CD4-positive, alpha-beta memory T cell (primary cell): ENCODE measurements at regions not wholly inside any gene's neighbourhood (a gene's known extent, or its start where the extent isn't known, plus 50 kb on each side); places are given as distances from the start of the nearest gene placed in this dataset.

Source experiments
- CTCF ChIA-PET: fragments of 350-600 bp; sonication (Branson Sonifier 250); formaldehyde crosslinking; loops from one replicate; lab custom pipeline; 2021; ENCODE audit warnings: inconsistent platforms; ENCODE audit not compliant: partially characterized antibody; lab: Charles Lee
- POLR2A ChIA-PET: fragments of 350-600 bp; sonication (Branson Sonifier 250); formaldehyde crosslinking; loops from one replicate; lab custom pipeline; 2021; ENCODE audit not compliant: partially characterized antibody; lab: Charles Lee
- DNase-seq, 5 donors: peaks; one replicate each; pipeline versions ENCODE4 v3.0.0 to v3.0.0-alpha.2; 2020 to 2022; ENCODE audit warnings: mixed read lengths in 1 of 5
- H3K27ac ChIP-seq: one replicate; pipeline ENCODE4 v1.7.0; 2013; ENCODE audit warnings: low read depth, low read length
- H3K27me3 ChIP-seq: 2 replicates; pipeline ENCODE4 v1.7.0; 2013; ENCODE audit warnings: mild to moderate bottlenecking, low read length, moderate library complexity; ENCODE audit not compliant: insufficient read depth
- H3K36me3 ChIP-seq: 2 replicates; pipeline ENCODE4 v1.7.0; 2013; ENCODE audit warnings: mild to moderate bottlenecking, low read length, moderate library complexity; ENCODE audit not compliant: insufficient read depth
- H3K4me1 ChIP-seq: 2 replicates; pipeline ENCODE4 v1.7.0; 2013; ENCODE audit warnings: mild to moderate bottlenecking, low read length, moderate library complexity; ENCODE audit not compliant: insufficient read depth
- H3K4me3 ChIP-seq, 2 donors: one replicate each; pipeline ENCODE4 v1.7.0; 2013; ENCODE audit warnings: low read length in 2 of 2, mild to moderate bottlenecking in 1 of 2
- H3K9me3 ChIP-seq, 2 donors: one replicate each; pipeline ENCODE4 v1.7.0; 2013; ENCODE audit warnings: low read length in 2 of 2, control low read depth in 1 of 2; ENCODE audit not compliant: control insufficient read depth in 1 of 2
- H3K27ac Mint-ChIP-seq, 7 donors: one replicate each; pipeline ENCODE4 v1.8.0; 2020 to 2021; ENCODE audit warnings: mixed read lengths in 7 of 7, mild to moderate bottlenecking in 6 of 7, inconsistent platforms in 3 of 7, moderate library complexity in 3 of 7
- H3K27me3 Mint-ChIP-seq, 2 donors: one replicate each; pipeline ENCODE4 v1.8.0; 2020 to 2021; ENCODE audit warnings: mixed read lengths in 2 of 2
- H3K36me3 Mint-ChIP-seq, 2 donors: one replicate each; pipeline ENCODE4 v1.8.0; 2020 to 2021; ENCODE audit warnings: mixed read lengths in 2 of 2, inconsistent platforms in 1 of 2, mild to moderate bottlenecking in 1 of 2
- H3K4me1 Mint-ChIP-seq, 4 donors: one replicate each; pipeline ENCODE4 v1.8.0; 2020 to 2021; ENCODE audit warnings: mixed read lengths in 4 of 4, mild to moderate bottlenecking in 1 of 4
- H3K4me3 Mint-ChIP-seq, 8 donors: one replicate each; pipeline ENCODE4 v1.8.0; 2020 to 2021; ENCODE audit warnings: mixed read lengths in 8 of 8, mild to moderate bottlenecking in 7 of 8, moderate library complexity in 6 of 8, inconsistent platforms in 3 of 8
- H3K9me3 Mint-ChIP-seq, 8 donors: one replicate each; pipeline ENCODE4 v1.8.0; 2020 to 2021; ENCODE audit warnings: mixed read lengths in 8 of 8, mild to moderate bottlenecking in 5 of 8, inconsistent platforms in 3 of 8, moderate library complexity in 1 of 8
- intact Hi-C: fragments of 100-400 bp; cut with micrococcal nuclease; formaldehyde crosslinking; loops from one replicate; pipeline ENCODE4 v1.15.1; 2023

DNA sequence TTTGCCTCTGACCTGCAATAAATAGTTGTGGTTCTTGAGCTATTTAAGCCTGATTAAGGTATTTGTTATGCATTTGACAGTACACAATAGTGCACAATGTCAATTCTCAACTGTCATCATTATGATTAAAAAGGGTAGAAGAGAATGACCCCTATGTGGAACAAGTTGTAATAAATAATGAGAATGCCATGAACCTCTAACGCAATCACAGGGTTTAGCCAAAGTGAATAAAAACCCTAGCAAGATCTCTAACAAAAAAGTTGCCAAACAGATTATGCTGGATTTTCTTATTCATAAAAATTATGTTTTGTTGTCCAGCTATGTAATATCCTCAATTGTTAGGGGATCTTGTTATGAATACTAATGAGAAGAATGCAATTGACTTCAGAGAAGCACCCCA is 387.4 kb downstream of the GPAT3 start:
- Mint-ChIP-seq H3K36me3 (no peaks in the 10 kb centered on the region), H3K9me3 (peaks cover 0 to 4% (median 0%) of the 10 kb centered on the region in 8 donors), H3K4me1 (no peaks in the 10 kb centered on the region), H3K4me3 (no peak overlapping the region), H3K27me3 (no peaks in the 10 kb centered on the region), H3K27ac (no peak overlapping the region)
- intact Hi-C loops = no loop called here
- Histone ChIP-seq H3K9me3 (no peaks in the 10 kb centered on the region), H3K27me3 (no peaks in the 10 kb centered on the region), H3K4me1 (no peaks in the 10 kb centered on the region), H3K27ac (no peak overlapping the region), H3K4me3 (no peak overlapping the region), H3K36me3 (no peaks in the 10 kb centered on the region)
- ChIA-PET CTCF (no interaction called here), POLR2A (no interaction called here)
- no peak for DNase-seq

GRCh38 chr4:83922402-83922801 is 386.5 kb downstream of the GPAT3 start:
- no peak overlapping the region for H3K4me3 ChIP-seq
- H3K9me3 ChIP-seq = no peaks in the 10 kb centered on the region
- intact Hi-C loops = no loop called here
- no peak overlapping the region for H3K27ac Mint-ChIP-seq
- no peak overlapping the region for H3K27ac ChIP-seq
- H3K4me3 Mint-ChIP-seq = no peak overlapping the region
- H3K27me3 ChIP-seq = no peaks in the 10 kb centered on the region
- peaks cover 0 to 4% (median 0%) of the 10 kb centered on the region in 8 donors for H3K9me3 Mint-ChIP-seq
- POLR2A ChIA-PET = no interaction called here
- no peak for DNase-seq
- CTCF ChIA-PET = no interaction called here
- H3K36me3 ChIP-seq = no peaks in the 10 kb centered on the region
- H3K4me1 Mint-ChIP-seq = no peaks in the 10 kb centered on the region
- H3K27me3 Mint-ChIP-seq = no peaks in the 10 kb centered on the region
- H3K4me1 ChIP-seq = no peaks in the 10 kb centered on the region
- H3K36me3 Mint-ChIP-seq = no peaks in the 10 kb centered on the region

DNA sequence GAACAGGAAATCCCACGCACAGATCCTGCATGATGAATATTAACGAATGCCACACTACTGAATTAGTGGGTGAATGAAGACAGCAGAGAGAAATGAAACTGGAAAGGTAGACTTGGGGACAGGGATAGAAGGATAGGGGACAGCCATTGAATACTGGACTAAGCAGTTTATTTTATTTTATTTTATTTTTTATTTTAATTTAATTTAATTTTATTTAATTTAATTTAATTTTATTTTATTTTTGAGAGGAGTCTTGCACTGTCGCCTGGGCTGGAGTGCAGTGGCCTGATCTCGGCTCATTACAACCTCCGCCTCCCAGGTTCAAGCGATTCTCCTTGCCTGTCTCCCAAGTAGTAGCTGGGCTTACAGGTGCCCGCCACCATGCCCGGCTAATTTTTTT is 385.2 kb downstream of the GPAT3 start:
- Histone ChIP-seq H3K4me3 (no peak overlapping the region), H3K36me3 (no peaks in the 10 kb centered on the region), H3K4me1 (no peaks in the 10 kb centered on the region), H3K27ac (no peak overlapping the region), H3K27me3 (no peaks in the 10 kb centered on the region), H3K9me3 (no peaks in the 10 kb centered on the region)
- ChIA-PET CTCF (no interaction called here), POLR2A (no interaction called here)
- no peak overlapping the region for H3K27ac Mint-ChIP-seq
- H3K36me3 Mint-ChIP-seq = no peaks in the 10 kb centered on the region
- intact Hi-C loops = no loop called here
- peaks cover 0 to 4% (median 0%) of the 10 kb centered on the region in 8 donors for H3K9me3 Mint-ChIP-seq
- no peaks in the 10 kb centered on the region for H3K4me1 Mint-ChIP-seq
- DNase-seq = no peak
- H3K4me3 Mint-ChIP-seq = no peak overlapping the region
- no peaks in the 10 kb centered on the region for H3K27me3 Mint-ChIP-seq

- peaks cover 0 to 4% (median 0%) of the 10 kb centered on the region in 8 donors for H3K9me3 Mint-ChIP-seq
- ChIA-PET CTCF (no interaction called here), POLR2A (no interaction called here)
- no peak overlapping the region for H3K4me3 Mint-ChIP-seq
- H3K4me1 Mint-ChIP-seq = no peaks in the 10 kb centered on the region
- no peaks in the 10 kb centered on the region for H3K4me1 ChIP-seq
- no peaks in the 10 kb centered on the region for H3K27me3 ChIP-seq
- DNase-seq = no peak
- no peaks in the 10 kb centered on the region for H3K36me3 Mint-ChIP-seq
- H3K27ac Mint-ChIP-seq = no peak overlapping the region
- H3K27ac ChIP-seq = no peak overlapping the region
- no peak overlapping the region for H3K4me3 ChIP-seq
- no peaks in the 10 kb centered on the region for H3K9me3 ChIP-seq
- no peaks in the 10 kb centered on the region for H3K27me3 Mint-ChIP-seq
- no peaks in the 10 kb centered on the region for H3K36me3 ChIP-seq
- intact Hi-C loops = no loop called here
These were observed 384.5 kb downstream of the GPAT3 start for GRCh38 chr4:83920375-83920774.

GRCh38 chr4:83917572-83917971 is 381.7 kb downstream of the GPAT3 start:
- Histone ChIP-seq H3K9me3 (no peaks in the 10 kb centered on the region), H3K27ac (no peak overlapping the region), H3K4me3 (no peak overlapping the region), H3K4me1 (no peaks in the 10 kb centered on the region), H3K36me3 (no peaks in the 10 kb centered on the region), H3K27me3 (no peaks in the 10 kb centered on the region)
- H3K4me1 Mint-ChIP-seq = no peaks in the 10 kb centered on the region
- no peaks in the 10 kb centered on the region for H3K36me3 Mint-ChIP-seq
- no peak overlapping the region for H3K27ac Mint-ChIP-seq
- H3K27me3 Mint-ChIP-seq = no peaks in the 10 kb centered on the region
- ChIA-PET POLR2A (no interaction called here), CTCF (no interaction called here)
- no peak for DNase-seq
- no peak overlapping the region for H3K4me3 Mint-ChIP-seq
- intact Hi-C loops = no loop called here
- H3K9me3 Mint-ChIP-seq = peaks cover 0 to 4% (median 0%) of the 10 kb centered on the region in 8 donors

DNA sequence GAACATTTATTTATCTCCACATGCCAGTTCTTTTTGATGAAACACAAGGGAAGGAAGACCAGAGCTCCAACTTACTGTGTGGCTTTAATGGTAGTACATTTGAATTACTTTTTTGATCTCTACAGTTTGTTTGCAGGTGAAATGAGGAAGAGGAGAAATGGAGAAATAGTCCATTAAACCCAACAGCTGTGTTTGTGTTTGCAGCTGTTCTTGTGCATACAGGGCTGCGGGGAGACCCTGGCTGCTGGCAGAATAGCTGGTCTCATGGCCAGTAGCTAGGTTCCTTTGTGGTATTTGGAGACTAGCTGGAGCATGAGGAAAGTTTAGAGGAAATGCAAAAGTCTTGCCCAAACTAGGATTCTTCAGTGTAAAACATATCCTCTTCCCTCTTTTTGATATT is 374.8 kb downstream of the GPAT3 start:
- POLR2A ChIA-PET = no interaction called here
- intact Hi-C loops = no loop called here
- H3K4me3 ChIP-seq = no peak overlapping the region
- H3K27ac ChIP-seq = no peak overlapping the region
- DNase-seq = no peak
- Mint-ChIP-seq H3K4me1 (no peaks in the 10 kb centered on the region), H3K4me3 (no peak overlapping the region), H3K27ac (no peak overlapping the region), H3K36me3 (no peaks in the 10 kb centered on the region), H3K27me3 (peaks cover 0 to 4% of the 10 kb centered on the region in 2 donors), H3K9me3 (peaks cover 0 to 2% (median 0%) of the 10 kb centered on the region in 8 donors)
- no peaks in the 10 kb centered on the region for H3K36me3 ChIP-seq
- CTCF ChIA-PET = no interaction called here
- no peaks in the 10 kb centered on the region for H3K27me3 ChIP-seq
- H3K4me1 ChIP-seq = no peaks in the 10 kb centered on the region
- no peaks in the 10 kb centered on the region for H3K9me3 ChIP-seq

- Mint-ChIP-seq H3K36me3 (no peaks in the 10 kb centered on the region), H3K9me3 (peaks cover 0 to 2% (median 0%) of the 10 kb centered on the region in 8 donors), H3K4me3 (no peak overlapping the region), H3K4me1 (no peaks in the 10 kb centered on the region), H3K27me3 (peaks cover 0 to 4% of the 10 kb centered on the region in 2 donors), H3K27ac (no peak overlapping the region)
- no peaks in the 10 kb centered on the region for H3K27me3 ChIP-seq
- ChIA-PET POLR2A (no interaction called here), CTCF (interaction anchor here (0.6 kb wide), 1 partner anchor 60 kb away, joined by 3 read pairs; no protein-coding TSS in a partner anchor)
- DNase-seq = no peak
- intact Hi-C loops = no loop called here
- H3K36me3 ChIP-seq = no peaks in the 10 kb centered on the region
- H3K27ac ChIP-seq = no peak overlapping the region
- no peak overlapping the region for H3K4me3 ChIP-seq
- H3K9me3 ChIP-seq = no peaks in the 10 kb centered on the region
- H3K4me1 ChIP-seq = no peaks in the 10 kb centered on the region
These were observed 370.7 kb downstream of the GPAT3 start for GRCh38 chr4:83906561-83906960.

DNA sequence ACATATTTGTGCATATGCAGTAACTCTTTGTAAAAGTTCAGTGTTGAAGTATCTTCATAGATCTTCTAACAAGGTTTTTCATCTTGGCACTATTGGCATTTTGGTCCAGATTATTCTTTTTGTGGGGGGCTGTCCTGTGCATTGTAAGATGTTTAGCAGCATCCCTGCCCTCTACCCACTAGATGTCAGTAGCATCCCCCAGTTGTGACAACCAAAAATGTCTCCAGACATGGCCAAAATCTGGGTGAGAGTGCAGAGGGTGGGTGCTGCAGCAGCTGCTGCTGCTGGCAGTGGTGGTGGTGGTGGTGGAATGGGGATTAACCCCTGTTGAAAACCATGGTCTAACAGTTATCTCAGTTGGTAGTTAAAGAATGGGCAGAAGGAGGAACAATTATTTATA is 370.0 kb downstream of the GPAT3 start:
- no peak overlapping the region for H3K27ac Mint-ChIP-seq
- no peak for DNase-seq
- H3K9me3 Mint-ChIP-seq = peaks cover 0 to 2% (median 0%) of the 10 kb centered on the region in 8 donors
- no peaks in the 10 kb centered on the region for H3K9me3 ChIP-seq
- H3K27me3 Mint-ChIP-seq = peaks cover 0 to 4% of the 10 kb centered on the region in 2 donors
- no peaks in the 10 kb centered on the region for H3K36me3 ChIP-seq
- H3K4me3 Mint-ChIP-seq = no peak overlapping the region
- intact Hi-C loops = no loop called here
- no peak overlapping the region for H3K4me3 ChIP-seq
- H3K36me3 Mint-ChIP-seq = no peaks in the 10 kb centered on the region
- POLR2A ChIA-PET = no interaction called here
- CTCF ChIA-PET = interaction anchor here (0.6 kb wide), 1 partner anchor 60 kb away, joined by 3 read pairs; no protein-coding TSS in a partner anchor
- H3K27ac ChIP-seq = no peak overlapping the region
- no peaks in the 10 kb centered on the region for H3K27me3 ChIP-seq
- no peaks in the 10 kb centered on the region for H3K4me1 Mint-ChIP-seq
- H3K4me1 ChIP-seq = no peaks in the 10 kb centered on the region
